GM18517 (cell line): ENCODE measurements at regions not wholly inside any gene's neighbourhood (a gene's known extent, or its start where the extent isn't known, plus 50 kb on each side); places are given as distances from the start of the nearest gene placed in this dataset.

Experiments
- ATAC-seq: cut with Tn5 transposase; IDR thresholded peaks from one replicate; pipeline ENCODE4 v1.9.1; 2021; ENCODE audit warnings: mild to moderate bottlenecking, moderate library complexity; ENCODE audit not compliant: unreplicated experiment

DNA sequence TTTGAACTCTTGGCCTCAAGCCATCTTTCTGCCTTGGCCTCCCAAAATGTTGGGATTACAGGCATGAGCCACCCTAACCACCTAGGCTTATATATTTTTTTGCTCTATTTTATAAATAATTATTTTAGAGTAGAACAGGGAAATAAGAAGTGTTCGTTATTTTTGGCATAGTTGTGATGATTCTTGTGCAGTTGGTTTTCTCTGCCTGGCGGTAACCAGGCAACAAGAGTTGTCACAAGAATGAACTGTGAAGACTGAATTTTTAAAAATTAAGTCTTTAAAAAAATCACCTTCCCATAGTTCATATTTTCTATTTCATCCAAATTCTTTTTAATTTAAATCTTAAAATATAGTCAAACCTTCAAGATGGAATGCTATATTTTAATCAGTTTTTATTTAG lies 310.2 kb downstream of the ARL6IP6 start:
- ATAC-seq: no peak

DNA sequence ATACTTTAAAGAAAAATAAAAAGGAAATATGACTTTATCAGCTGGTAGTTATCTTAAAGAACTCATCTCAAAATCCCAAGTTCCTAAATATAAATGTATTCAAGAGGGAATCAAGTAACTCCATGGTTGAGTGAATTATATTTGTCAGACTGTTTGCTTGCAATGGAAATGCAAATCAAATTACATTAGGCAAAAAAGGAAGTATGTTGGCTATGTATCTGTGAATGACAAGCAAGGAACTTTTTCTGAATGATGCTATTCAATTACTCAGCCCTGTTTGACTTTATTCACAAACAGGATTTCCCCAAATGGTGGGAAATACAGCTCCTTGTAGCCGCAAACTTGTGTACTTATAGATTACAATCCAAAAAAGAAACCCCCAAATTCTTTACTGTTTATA lies 309.1 kb downstream of the ARL6IP6 start:
- ATAC-seq: no peak

- no peak for ATAC-seq
These were observed 301.8 kb downstream of the ARL6IP6 start for GRCh38 chr2:153020201-153020600.

DNA sequence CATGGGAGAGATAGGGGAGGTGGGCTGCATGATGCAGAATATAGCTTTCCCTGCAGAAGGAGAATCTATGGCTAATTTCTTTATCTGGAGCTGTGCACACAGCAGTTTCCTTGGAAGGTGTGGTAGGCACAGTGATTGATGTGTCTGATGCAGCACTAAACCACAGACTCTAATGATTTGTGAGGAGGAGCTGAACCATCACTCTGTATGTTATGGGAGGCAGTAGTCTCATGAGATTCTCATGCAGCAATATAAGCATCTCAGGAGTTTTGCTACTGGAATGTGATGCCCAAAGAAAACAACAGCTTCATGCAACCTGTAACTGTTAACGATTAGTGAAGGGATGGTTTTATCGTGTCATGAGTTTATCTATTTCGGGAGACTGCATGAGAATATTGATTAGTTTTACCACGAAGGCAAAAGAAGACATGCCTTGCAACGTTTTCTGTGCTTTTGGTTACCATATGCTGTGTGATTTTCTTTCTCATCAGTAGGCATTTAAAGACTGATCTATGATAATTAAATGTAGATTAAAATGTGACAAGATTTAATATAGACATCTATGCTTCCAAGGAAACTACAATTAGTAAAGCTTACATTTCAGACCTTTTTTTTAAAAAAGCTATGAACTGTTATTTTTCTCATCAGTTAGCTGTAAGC lies 286.8 kb downstream of the ARL6IP6 start:
- no peak for ATAC-seq

DNA sequence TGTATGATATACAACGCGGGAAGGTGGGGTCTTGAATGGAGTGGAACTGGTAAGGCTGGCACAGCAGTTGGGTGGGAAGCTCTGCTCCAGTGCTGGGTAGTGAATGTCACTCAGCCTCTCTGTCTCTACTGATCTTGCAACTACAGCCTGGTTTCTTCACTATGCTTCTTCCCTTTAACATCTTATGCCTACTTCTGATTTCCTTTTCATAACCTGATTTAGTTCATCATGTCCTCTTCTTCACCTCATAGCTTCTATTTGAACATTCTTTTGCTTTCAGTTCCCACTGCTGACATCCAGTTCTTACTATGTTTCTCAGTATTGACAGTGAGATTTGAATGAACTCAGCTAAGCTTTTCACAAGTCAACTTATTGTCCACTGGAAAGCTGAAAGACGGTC lies 286.2 kb downstream of the ARL6IP6 start:
- no peak for ATAC-seq

DNA sequence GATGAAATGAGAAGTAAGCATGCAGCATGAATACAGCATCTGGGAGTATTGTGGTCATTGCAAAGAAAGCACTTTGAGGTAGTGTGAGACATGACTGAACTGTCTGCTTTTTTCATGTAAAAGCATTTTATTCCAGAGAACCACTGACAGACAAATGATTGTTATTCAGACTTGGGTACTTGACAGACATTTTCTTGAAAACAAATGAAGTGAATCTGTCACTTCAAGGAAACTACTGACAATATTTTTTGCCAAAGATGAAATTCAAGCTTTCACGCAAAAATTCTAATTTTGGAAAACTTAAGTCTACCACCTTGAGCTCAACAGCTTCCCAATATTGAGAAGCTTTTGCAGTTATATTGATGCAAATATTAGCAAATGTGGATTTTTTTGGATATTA lies 255.7 kb downstream of the ARL6IP6 start:
- no peak for ATAC-seq

DNA sequence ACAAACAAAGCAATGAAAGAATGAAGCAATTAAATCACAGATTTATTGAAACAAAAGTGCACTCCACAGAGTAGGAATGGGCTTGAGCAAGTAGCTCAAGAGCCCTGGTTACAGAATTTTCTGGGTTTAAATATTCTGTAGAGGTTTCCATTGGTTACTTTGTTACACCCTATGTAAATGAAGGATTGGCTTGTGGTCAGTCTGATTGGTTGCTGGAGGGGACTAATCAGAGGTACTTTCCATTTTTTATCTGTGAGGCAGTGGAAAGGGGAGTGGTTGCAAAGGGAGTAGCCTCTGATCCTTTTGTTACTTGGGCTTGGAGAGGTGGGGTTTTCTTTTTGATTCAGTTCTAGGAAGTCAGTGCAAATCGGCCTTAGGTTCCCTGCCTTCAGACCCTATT lies 253.3 kb downstream of the ARL6IP6 start:
- ATAC-seq: no peak

GRCh38 chr2:152962446-152962845 lies 244.0 kb downstream of the ARL6IP6 start:
- ATAC-seq: no peak

DNA sequence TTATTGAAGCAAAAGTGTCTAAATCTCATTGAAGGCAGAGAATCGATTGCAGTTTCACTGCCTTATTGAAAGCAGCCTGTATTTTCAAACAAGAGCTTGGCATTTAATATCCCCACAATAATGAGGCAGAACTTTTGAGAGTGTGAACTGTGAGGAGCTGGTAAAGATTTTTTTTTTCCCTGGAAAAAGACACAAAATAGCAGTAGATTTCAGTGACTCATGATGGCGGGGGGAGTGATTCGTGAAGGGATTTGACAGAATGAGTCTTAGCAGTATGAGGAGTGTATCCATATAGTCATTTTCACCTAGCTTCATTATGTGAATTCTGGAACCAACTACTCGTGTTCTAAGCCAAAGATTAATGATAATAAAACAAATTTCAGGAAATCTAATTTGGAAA lies 242.9 kb downstream of the ARL6IP6 start:
- ATAC-seq: no peak

DNA sequence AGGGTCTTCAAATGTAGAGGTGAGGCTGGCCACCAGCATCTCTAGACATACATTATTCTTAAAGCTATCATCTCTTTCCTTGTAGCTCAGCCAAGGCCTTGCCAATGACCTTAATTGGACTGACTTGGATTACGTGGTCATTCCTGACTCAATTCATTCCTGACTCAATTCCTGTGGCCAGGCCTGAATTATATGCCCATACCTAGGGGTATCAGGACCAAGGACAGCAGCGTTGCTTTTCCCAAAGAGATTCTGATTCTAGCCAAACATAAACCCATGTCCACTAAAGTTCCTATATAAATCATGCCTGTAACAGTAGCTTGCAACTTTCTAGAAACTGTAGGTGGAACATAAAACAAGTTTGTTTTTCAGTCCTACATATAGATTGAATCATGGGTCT lies 231.7 kb downstream of the ARL6IP6 start:
- no peak for ATAC-seq

DNA sequence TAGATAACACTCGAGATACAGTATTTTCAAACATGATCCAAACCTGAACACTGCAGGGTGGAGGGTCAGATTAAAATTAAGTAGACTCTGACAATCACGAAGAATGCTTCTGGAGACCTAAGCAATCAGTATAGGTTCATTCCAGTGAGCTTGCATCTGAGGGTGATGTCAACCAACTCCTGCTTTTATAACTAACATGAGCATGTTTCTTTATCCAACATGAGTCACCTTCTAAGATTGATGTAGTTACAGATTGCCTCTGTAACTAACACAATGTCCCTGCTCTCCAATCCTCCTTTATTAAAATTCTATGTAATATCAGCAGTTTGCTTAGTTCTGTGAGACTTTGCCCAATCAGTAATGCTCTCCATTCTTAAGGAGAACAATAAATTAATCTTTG lies 225.7 kb downstream of the ARL6IP6 start:
- ATAC-seq: no peak

GRCh38 chr2:152942940-152943440 lies 224.6 kb downstream of the ARL6IP6 start:
- ATAC-seq: no peak

DNA sequence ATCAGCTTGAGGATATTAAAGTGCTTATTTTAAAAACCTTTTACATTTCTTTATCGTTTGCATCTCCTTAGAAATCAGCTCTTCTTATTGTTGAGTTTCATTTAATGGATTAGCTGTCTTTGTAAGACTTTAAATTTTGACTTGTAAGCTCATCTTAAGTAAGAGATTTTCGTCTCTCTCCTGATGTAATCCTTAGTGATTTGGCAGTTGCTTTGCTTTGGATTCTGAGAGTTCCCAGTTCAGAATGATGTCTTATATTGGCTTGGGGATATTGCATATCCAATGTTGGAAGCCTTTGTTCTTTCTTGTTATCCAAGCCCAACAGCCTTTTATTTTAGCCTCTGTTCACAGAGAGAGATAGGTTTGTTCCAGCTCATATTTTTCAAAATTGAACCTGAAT lies 212.1 kb downstream of the ARL6IP6 start:
- no peak for ATAC-seq

GRCh38 chr2:152929628-152930027 lies 211.2 kb downstream of the ARL6IP6 start:
- ATAC-seq: no peak

DNA sequence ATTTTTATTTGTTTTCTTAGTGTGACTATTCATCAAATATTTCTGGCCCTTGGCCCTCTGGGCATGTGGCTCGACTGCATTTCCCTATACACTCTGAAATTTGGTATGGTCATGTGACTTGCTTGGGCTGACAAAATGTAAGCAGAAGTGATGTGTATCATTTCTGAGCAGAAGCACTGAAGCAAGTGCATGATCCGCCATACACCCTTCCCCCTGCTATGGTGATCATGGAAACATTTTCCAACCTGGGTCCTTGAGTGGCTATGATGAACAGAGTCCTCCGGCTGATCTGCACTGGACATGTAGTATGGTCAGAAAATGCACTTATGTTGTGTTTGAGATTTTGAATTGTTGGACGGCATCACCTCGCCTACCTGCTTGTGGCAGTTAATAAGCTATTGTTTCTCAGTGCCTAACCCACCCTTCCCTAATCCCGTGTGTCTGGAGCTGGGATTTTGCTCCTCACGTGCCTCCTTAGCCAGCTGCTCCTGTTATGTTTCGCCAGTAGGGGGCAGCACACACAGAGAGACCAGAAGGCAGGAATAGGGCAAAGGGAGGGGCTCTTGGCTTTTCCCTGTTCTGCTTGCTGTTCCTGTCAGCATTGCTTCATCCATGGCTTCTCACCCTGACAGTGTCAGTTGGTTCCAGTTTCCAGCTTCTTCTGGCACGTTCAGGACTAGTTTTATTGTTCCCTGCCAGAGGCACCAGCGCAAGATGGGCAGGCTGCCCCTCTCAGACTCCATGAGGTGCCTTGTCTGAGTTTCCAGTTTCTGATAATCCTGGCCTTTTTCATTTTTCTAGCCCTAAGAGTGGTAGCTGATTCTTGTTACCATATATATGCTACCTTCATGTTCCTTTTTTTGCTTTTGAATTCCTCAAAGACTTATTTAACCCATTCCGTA lies 207.4 kb downstream of the ARL6IP6 start:
- ATAC-seq: peak; percentile 75

- no peak for ATAC-seq
These were observed 206.3 kb downstream of the ARL6IP6 start for GRCh38 chr2:152924722-152925121.

- ATAC-seq: no peak
These were observed 205.8 kb downstream of the ARL6IP6 start for GRCh38 chr2:152924219-152924618.

- no peak for ATAC-seq
These were observed 202.4 kb downstream of the ARL6IP6 start for GRCh38 chr2:152920846-152921245.

DNA sequence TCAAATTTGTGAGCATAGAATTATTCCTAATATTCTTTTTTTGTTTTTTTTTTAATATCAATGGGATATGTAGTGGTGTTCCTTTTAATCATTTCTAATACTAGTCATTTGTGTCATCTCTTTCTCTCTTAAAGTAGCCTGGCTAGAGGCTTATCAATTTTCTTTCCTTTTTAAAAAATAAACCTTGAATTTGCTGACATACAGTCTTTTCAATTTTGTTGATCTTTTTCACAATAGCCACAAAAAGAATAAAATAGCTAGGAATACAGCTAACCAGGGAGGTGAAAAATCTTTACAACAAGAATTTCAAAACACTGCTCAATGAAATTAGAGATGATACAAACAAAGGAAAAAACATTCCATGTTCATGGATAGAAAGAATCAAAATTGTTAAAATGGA lies 192.6 kb downstream of the ARL6IP6 start:
- ATAC-seq: no peak

DNA sequence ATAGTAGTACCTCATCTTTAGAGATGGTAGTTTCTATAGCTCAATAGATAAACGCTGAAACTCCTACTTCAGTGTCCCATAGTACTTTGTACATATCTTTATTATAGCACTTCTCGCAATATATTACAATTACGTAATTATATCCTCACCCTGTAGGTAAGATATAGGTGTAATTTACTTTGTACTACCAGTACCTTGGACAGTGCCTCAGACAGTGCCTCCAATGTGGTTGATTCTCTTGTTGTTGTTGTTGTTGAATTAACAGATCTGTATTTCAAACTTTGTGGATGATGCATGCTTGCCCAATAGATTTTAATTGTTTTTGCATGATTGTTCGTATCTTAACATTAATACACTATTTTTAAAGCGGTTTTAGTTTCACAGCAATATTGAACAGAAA lies 188.6 kb downstream of the ARL6IP6 start:
- no peak for ATAC-seq

GRCh38 chr2:152894051-152894450 lies 175.6 kb downstream of the ARL6IP6 start:
- no peak for ATAC-seq

DNA sequence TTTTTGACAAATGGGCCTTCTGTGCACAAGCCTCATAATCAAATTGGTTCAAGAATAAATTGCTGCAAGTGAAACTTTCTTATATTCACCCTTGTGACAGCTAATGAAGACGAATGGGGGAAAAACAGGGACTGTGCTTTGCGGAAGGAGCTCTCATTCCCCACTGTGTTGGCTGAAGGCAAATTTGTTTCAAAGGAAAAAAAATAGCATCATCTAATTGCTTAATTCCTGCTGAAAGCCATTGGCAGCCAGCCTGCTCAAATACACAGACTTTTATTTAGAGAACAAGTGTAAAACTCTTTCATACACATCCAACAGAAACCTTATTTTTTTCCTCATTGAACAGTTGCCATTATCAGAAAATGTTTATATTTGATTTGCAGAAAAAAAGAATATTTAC lies 172.3 kb downstream of the ARL6IP6 start:
- no peak for ATAC-seq
